GM12873 (cell line): ENCODE measurements at regions not wholly inside any gene's neighbourhood (a gene's known extent, or its start where the extent isn't known, plus 50 kb on each side); places are given as distances from the start of the nearest gene placed in this dataset.

Source experiments
- CTCF ChIP-seq: IDR thresholded peaks from 2 replicates; pipeline ENCODE4 v1.5.1; 2012; ENCODE audit warnings: low read depth, mild to moderate bottlenecking, moderate library complexity, low read length, control low read depth; ENCODE audit not compliant: insufficient read depth; ENCODE audit errors: missing control alignments

GRCh38 chr6:169940481-169941271 is 189.3 kb downstream of the ERMARD start:
- no peak for TF ChIP-seq CTCF

GRCh38 chr6:169939554-169940164 is 188.2 kb downstream of the ERMARD start:
- TF ChIP-seq CTCF = no peak

- TF ChIP-seq CTCF = no peak
Observed at GRCh38 chr6:169938731-169939130, 187.3 kb downstream of the ERMARD start.

- TF ChIP-seq CTCF = no peak
Observed at GRCh38 chr6:169938262-169938701, 186.9 kb downstream of the ERMARD start.

- TF ChIP-seq CTCF = no peak
Observed at GRCh38 chr6:169937389-169938261, 186.2 kb downstream of the ERMARD start.

- TF ChIP-seq CTCF = no peak
Observed at GRCh38 chr6:169936355-169936975, 185.0 kb downstream of the ERMARD start.

- no peak for TF ChIP-seq CTCF
Observed at GRCh38 chr6:169935861-169936260, 184.4 kb downstream of the ERMARD start.
